ENCODE measurements at regions not wholly inside any gene's neighbourhood (a gene's known extent, or its start where the extent isn't known, plus 50 kb on each side); places are given as distances from the start of the nearest gene placed in this dataset.

- no peak overlapping the region for H3K14ac ChIP-seq (ENCODE audit: insufficient read length)
- POLR2A ChIA-PET (ENCODE audit: partially characterized antibody) = interaction anchor here (1.6 kb wide), 1 partner anchor 15 kb away, joined by 3 read pairs; no protein-coding TSS in a partner anchor
- H3K18ac ChIP-seq (ENCODE audit: extremely low read depth, low read length) = no peak overlapping the region
- H2AFZ ChIP-seq (ENCODE audit: low read length) = no peak overlapping the region
- H3K4me3 ChIP-seq (ENCODE audit: extremely low read depth in 1 of 4, insufficient read depth in 2 of 4, low read depth in 3 of 4, low read length in 4 of 4) = no peak overlapping the region
- H3K4me2 ChIP-seq (ENCODE audit: insufficient read depth in 1 of 2, low read depth in 2 of 2, low read length in 2 of 2) = no peak overlapping the region
- peaks cover 0 to 3% (median 0%) of the 10 kb centered on the region in 4 experiments; a peak in 1 of 7 replicates for H3K4me1 ChIP-seq (replicated peaks in 1 of 4; ENCODE audit: control insufficient read depth in 3 of 4, insufficient read depth in 4 of 4, low read length in 3 of 4)
- H2BK120ac ChIP-seq (replicated peaks; ENCODE audit: low read depth, low read length) = no peak overlapping the region
- H3K23ac ChIP-seq (ENCODE audit: insufficient read length) = no peak overlapping the region
- H4K20me1 ChIP-seq (replicated peaks in 1 of 2; ENCODE audit: control insufficient read depth in 1 of 2, insufficient read depth in 2 of 2, low read length in 2 of 2) = no peaks in the 10 kb centered on the region
- H3K4ac ChIP-seq (replicated peaks; ENCODE audit: insufficient read length, low read depth, low read length) = no peak overlapping the region
- FAIRE-seq = peak; percentile 32
- CTCF ChIA-PET (ENCODE audit: partially characterized antibody) = interaction anchor here (0.6 to 2.7 kb wide), 5 partner anchors 10 to 248 kb away, joined by 3 to 16 read pairs (median 5); no protein-coding TSS in a partner anchor
- H2AK5ac ChIP-seq (ENCODE audit: low read depth, low read length) = no peak overlapping the region
- DNase-seq (ENCODE audit: low read depth in 1 of 2, low spot score in 2 of 2) = no peak
- no peak overlapping the region for H4K5ac ChIP-seq (ENCODE audit: insufficient read length, low read depth, low read length)
- no peaks in the 10 kb centered on the region for H3K23me2 ChIP-seq (ENCODE audit: low read depth, low read length)
- no peak overlapping the region for H3K9ac ChIP-seq (replicated peaks in 1 of 4; ENCODE audit: extremely low read depth in 1 of 4, low read depth in 3 of 4, low read length in 3 of 4)
- H3K9me3 ChIP-seq (ENCODE audit: insufficient read depth in 2 of 2, low read depth in 1 of 2, low read length in 1 of 2) = no peaks in the 10 kb centered on the region
- no peak overlapping the region for H3K27ac ChIP-seq (ENCODE audit: low read depth, low read length)
- no peak overlapping the region for H2BK12ac ChIP-seq (ENCODE audit: low read depth, low read length)
- no peak overlapping the region for H2BK5ac ChIP-seq (ENCODE audit: low read depth, low read length)
- peaks cover 0 to 15% of the 10 kb centered on the region in 2 experiments; a peak in 1 of 4 replicates for H3K79me2 ChIP-seq (ENCODE audit: control insufficient read depth in 1 of 2, insufficient read depth in 2 of 2, low read length in 2 of 2)
- H3K56ac ChIP-seq (replicated peaks; ENCODE audit: insufficient read length, low read depth, low read length) = no peak overlapping the region
- no peak overlapping the region for H2BK15ac ChIP-seq (ENCODE audit: low read length)
- no peaks in the 10 kb centered on the region for H3K79me1 ChIP-seq (ENCODE audit: low read depth, low read length)
- no peak overlapping the region for H2BK20ac ChIP-seq (ENCODE audit: low read length)
- H3K27me3 ChIP-seq (replicated peaks in 1 of 4; ENCODE audit: control insufficient read depth in 3 of 4, extremely low read depth in 1 of 4, insufficient read depth in 3 of 4, low read length in 3 of 4) = no peaks in the 10 kb centered on the region
- H4K8ac ChIP-seq (ENCODE audit: extremely low read depth, insufficient read depth, low read length) = no peak overlapping the region
- WGBS, 2 experiments (ENCODE audit: extremely low coverage in 1 of 2, insufficient coverage in 1 of 2, insufficient read length in 1 of 2, insufficient replicate concordance in 2 of 2, low coverage in 1 of 2, low lambda C conversion rate in 2 of 2, missing lambda C conversion rate in 1 of 2) = 92% methylated on average over 3 of the region's 3 CpGs; no CpG with 5 or more reads in 1 of the 2 experiments
- H3K36me3 ChIP-seq (ENCODE audit: control insufficient read depth in 2 of 4, insufficient read depth in 4 of 4, low read length in 3 of 4) = no peaks in the 10 kb centered on the region
- H4K91ac ChIP-seq (replicated peaks; ENCODE audit: insufficient read length, low read length) = no peak overlapping the region
Observed at GRCh38 chr11:92297567-92298553, 73.2 kb downstream of the FAT3 start.
